ENCODE measurements at regions not wholly inside any gene's neighbourhood (a gene's known extent, or its start where the extent isn't known, plus 50 kb on each side); places are given as distances from the start of the nearest gene placed in this dataset.
A peak's percentile ranks its signal among the peaks of the same experiment; 100 is the strongest.

- H3K4me3 ChIP-seq (ENCODE audit: low read length) = no peak overlapping the region
- TF ChIP-seq CTCF (IDR thresholded peaks at IDR 0.05; ENCODE audit: insufficient read depth, low read depth, low read length, missing control alignments) = no peak
- DNase-seq (ENCODE audit: low read depth) = peak; percentile 64
Measured at GRCh38 chr2:212915121-212915782, 236.2 kb downstream of the IKZF2 start.

- peak; percentile 49 for DNase-seq (ENCODE audit: low read depth)
- TF ChIP-seq CTCF (IDR thresholded peaks at IDR 0.05; ENCODE audit: insufficient read depth, low read depth, low read length, missing control alignments) = no peak
- H3K4me3 ChIP-seq (ENCODE audit: low read length) = no peak overlapping the region
Measured at GRCh38 chr2:212914392-212914791, 237.0 kb downstream of the IKZF2 start.

GRCh38 chr2:212913640-212914306, 237.6 kb downstream of the IKZF2 start:
- DNase-seq (ENCODE audit: low read depth) = no peak
- TF ChIP-seq CTCF (IDR thresholded peaks at IDR 0.05; ENCODE audit: insufficient read depth, low read depth, low read length, missing control alignments) = no peak
- H3K4me3 ChIP-seq (ENCODE audit: low read length) = no peak overlapping the region

GRCh38 chr2:212912445-212913103, 238.8 kb downstream of the IKZF2 start:
- H3K4me3 ChIP-seq (ENCODE audit: low read length) = no peak overlapping the region
- peak; percentile 97 for DNase-seq (ENCODE audit: low read depth)
- TF ChIP-seq CTCF (IDR thresholded peaks at IDR 0.05; ENCODE audit: insufficient read depth, low read depth, low read length, missing control alignments) = no peak

GRCh38 chr2:212911011-212911410, 240.4 kb downstream of the IKZF2 start:
- DNase-seq (ENCODE audit: low read depth) = no peak
- H3K4me3 ChIP-seq (ENCODE audit: low read length) = no peak overlapping the region
- no peak for TF ChIP-seq CTCF (IDR thresholded peaks at IDR 0.05; ENCODE audit: insufficient read depth, low read depth, low read length, missing control alignments)

- no peak for DNase-seq (ENCODE audit: low read depth)
- no peak for TF ChIP-seq CTCF (IDR thresholded peaks at IDR 0.05; ENCODE audit: insufficient read depth, low read depth, low read length, missing control alignments)
- no peak overlapping the region for H3K4me3 ChIP-seq (ENCODE audit: low read length)
Measured at GRCh38 chr2:212908682-212909435, 242.6 kb downstream of the IKZF2 start.

All from epithelial cell of esophagus (primary cell).